Stimulated activated CD8-positive, alpha-beta memory T cell treated with anti-CD3 and anti-CD28 coated beads, Interleukin-12 subunit alpha, Interleukin-12 subunit beta, amount 100 ng/mL, for 1 hour (primary cell): ENCODE measurements at regions not wholly inside any gene's neighbourhood (a gene's known extent, or its start where the extent isn't known, plus 50 kb on each side); places are given as distances from the start of the nearest gene placed in this dataset.
A peak's percentile ranks its signal among the peaks of the same experiment; 100 is the strongest.

Experiments used
- DNase-seq: peaks from one replicate; pipeline ENCODE4 v3.0.0-alpha.2; 2020; ENCODE audit warnings: low read depth

DNA sequence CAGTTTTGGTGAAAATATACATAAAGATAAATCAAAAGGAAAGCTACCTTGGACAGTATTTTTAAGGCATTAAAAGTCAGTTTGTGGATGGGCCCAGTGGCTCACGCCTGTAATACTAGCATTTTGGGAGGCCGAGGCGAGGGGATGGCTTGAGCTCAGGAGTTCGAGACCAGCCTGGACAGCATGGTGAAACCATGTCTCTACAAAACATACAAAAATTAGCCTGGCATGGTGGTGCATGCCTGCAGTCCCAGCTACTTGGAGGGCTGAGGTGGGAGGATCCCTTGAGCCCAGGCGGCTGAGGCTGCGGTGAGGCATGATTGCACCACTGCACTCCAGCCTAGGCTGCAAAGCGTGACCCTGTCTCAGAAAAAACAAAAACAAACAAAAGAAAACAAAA is 1253.8 kb downstream of the MRPL39 start:
- DNase-seq: no peak

DNA sequence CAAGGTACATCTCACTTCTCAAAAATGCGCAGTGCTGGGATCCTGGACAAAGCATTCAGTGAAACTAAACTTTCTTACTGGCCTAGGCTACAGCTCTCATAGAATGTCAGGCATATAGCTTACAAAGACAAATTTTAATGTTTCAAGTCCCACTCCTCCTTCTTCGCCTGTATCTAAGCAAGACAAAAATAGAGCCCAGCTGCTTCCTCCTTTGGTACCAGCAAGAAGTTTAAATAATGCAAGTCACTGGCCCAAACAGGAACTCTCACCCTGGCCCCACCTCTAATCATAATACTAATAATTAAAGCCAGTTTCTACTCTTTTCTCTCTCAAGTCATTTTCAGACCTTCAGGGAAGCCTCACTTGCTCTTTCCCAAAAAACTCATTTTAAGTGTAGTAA is 1267.9 kb downstream of the MRPL39 start:
- DNase-seq: no peak

DNA sequence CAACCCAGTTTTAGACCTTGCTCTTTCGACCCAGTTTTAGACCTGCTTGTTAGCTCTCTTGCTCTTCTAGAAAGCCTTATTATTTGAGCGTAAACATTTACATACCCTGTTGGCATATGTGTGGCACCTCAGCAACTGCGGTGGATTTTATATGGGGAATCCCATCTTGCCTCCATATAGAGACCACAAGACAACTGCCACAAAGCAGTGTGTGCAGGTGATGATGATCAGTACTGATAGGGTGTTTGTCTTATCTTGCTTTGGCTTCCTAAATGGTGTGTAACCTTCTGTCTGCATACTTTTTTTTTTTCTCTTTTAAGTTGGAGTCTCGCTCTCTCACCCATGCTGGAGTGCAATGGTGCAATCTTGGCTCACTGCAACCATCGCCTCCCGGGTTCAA is 1270.8 kb downstream of the MRPL39 start:
- DNase-seq: no peak

DNA sequence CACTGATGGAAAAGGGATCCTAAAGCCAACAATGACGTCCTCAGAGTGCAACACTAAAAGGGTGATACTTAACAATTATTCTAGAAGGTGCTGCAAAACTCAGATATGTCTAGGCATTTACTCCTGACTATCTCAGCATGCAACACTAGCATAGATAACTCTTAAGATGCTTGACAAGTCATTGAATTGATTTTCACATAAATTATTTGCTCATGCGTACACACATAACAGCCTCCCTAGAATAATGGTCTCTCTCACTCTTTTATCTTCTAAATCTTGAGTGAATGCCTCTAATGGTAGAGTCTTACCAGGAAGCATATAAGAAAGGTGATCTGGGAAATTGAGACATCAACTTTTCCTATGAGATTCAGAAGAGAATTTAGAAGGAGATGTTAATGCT is 1283.7 kb downstream of the MRPL39 start:
- no peak for DNase-seq

GRCh38 chr21:24316277-24316922 is 1290.9 kb downstream of the MRPL39 start:
- no peak for DNase-seq

- DNase-seq: no peak
Measured at GRCh38 chr21:24310788-24311187, 1296.5 kb downstream of the MRPL39 start.

- no peak for DNase-seq
Measured at GRCh38 chr21:24308183-24308582, 1299.1 kb downstream of the MRPL39 start.

- no peak for DNase-seq
Measured at GRCh38 chr21:24302400-24302799, 1304.9 kb downstream of the MRPL39 start.

DNA sequence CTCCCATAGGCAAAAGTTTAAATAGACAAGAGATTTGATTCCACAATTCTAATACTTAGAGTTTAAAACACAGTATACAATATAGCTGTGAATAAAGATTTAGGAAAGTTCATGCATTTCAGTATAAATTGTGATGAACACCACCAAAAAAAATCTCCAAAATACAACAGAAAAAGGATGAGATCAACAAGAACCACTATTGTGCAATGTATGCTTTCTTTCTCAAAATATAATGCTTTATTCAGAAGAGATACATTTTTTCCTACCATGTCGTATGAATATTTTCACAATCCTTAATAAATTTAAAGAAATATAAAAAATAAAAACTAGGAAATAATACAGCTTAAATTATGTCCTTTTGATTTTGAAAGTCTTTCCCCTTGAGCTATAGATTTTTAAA is 1309.2 kb downstream of the MRPL39 start:
- DNase-seq: no peak

DNA sequence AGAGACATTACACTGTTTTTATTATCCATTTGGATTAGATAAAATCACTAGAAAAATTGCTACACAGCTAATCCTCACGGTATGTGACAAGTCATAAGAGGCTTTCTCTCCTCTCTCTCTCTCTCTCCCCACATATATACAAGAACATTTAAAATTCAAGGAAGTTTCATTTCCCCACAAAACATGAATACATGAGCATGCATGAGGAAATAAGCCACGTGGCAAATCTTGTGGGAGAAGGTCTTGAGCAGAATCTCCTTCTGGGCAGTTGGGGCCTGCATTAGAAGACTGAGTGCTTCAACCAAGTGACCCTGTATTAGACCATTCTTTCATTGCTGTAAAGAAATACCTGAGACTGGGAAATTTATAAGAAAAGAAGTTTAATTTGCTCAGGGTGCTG is 1313.1 kb downstream of the MRPL39 start:
- DNase-seq: no peak

DNA sequence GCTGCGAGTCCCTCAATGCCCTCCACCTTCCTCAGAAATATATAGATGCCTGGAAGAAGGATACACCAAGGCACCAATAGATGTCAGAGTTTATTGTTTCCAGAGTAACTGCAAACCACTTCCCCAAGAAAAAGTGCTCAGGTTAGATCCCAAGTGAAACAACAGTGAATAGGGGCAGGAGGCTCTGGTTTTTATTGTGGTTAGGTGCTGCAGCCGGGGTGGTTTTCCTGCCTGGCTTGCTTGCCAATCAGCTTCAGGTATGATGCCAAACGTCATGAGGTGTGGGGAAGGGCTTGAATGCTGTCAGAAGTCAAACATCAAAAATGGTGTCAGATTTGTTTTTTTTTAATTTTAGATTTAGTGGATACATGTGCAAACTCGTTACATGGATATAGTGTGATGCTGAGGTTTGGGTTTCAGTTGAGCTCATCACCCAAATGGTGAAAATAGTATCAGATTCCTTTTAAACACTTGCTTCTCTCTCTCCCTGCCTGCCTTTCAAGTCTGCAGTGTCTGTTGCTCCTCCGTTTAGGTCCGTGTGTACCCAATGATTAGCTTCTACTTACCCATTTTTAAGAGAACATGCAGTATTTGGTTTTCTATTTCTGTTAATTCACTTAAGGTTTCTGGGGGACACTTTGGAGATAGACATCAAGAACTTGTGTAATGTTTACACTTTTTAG is 1317.0 kb downstream of the MRPL39 start:
- DNase-seq: peak; percentile 4

DNA sequence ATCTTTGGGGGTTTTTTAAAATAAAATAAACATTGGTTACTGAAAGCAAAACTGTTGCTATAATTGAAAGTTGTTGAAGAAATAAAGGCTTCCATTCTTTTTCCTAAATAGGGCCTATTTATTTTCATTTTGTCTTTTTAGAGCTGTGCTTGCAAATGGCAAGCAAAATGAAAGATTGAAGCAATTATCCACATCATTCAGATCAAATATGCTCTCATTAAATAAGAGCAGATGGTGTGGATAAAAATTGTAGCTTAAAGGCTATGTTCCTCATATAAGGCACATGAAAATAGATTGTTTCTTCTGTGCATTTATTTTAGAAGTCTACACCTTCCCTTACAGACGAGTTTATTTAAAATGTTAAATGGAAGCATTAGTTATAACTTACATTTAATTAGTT is 1317.7 kb downstream of the MRPL39 start:
- no peak for DNase-seq

DNA sequence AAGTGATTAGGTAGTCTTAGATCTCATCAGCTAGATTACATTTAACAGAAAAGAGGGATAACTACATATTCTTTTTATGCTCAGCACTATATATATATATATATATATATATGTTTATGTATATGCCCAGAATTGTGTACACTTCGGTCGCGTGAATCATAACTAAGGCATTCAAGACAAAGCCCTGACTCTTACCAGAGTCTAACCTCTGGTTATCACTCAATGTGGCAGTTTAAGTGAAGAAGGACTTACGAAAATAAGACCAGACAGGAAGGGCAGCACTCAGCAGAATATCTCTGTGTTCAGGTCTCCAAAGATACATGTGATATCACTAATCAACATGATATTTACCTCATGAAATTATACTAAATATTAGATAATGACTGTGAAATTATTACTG is 1326.7 kb downstream of the MRPL39 start:
- no peak for DNase-seq

DNA sequence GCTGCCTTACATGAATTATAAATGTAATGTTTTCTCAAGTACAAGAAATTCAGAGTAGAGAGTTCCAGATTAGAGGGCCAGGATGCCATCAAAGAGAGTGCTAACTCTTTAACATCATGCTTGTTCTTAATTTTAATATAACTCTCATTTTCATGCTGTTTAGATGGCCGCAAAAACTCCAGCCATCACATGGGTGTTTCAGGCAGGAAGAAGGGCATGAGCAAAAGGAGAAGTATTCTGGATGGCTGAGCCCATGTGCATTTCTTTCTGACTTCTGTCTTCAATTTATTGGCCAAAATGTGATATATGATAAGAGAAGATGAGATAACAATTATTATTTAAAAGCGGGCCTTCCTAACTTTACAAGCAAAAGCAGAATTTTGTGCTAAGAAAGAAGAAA is 1328.6 kb downstream of the MRPL39 start:
- no peak for DNase-seq

DNA sequence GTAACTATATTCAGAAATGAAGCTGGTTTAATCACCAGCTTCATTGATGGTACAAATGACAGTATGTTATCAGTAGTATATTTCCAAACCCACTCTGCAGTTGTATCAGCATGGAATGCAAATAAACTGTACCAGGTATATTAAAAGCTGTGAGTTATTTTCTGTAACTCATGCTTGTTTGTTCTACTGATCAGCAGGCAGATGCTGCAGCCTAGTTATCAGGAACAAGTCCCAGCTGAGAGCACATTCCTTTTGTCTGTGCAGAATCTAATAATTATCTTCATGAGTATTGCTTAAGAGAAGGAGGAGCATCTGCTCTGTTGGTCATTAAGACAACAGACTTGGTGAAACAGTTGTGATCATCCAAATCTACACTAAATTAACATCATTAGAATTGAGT is 1331.1 kb downstream of the MRPL39 start:
- DNase-seq: no peak

- DNase-seq: no peak
Measured at GRCh38 chr21:24275616-24276015, 1331.7 kb downstream of the MRPL39 start.

DNA sequence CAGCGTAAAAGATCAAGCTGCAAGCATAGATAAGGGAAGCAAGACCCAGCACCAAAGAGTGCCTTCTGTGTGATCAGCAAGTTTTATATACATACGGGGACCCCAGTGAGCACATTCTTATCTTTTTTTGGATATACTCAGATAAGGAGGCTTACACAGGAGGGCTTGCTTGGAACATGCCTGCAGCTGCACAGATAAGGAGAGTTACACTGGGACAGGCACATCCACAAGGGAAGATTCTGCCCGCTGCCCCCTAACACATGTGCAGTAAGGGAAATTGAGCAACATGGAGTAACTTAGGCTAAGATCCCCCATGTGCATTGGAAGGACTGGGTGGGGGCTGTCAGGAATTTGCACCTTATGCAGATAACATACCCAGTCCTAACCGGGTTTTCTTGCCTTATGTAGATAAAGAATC is 1334.8 kb downstream of the MRPL39 start:
- DNase-seq: no peak

DNA sequence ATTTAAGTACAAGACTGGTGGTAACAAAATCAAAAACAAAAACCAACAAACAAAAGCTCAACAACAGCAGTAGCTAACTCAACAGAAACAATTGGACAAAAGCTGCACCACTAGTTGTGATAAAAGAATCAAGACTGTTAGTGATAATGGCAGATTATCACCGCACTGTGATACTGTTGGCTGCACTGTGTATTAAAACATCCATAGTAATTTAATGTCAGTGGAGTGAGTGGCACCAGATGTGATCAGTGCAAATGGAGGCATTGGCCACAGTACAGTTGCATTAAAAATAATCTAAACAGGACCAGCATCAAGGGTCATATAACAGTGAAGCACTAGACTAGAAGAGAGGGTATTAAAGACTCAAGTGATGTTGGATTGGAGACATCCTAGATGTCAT is 1341.3 kb downstream of the MRPL39 start:
- no peak for DNase-seq

DNA sequence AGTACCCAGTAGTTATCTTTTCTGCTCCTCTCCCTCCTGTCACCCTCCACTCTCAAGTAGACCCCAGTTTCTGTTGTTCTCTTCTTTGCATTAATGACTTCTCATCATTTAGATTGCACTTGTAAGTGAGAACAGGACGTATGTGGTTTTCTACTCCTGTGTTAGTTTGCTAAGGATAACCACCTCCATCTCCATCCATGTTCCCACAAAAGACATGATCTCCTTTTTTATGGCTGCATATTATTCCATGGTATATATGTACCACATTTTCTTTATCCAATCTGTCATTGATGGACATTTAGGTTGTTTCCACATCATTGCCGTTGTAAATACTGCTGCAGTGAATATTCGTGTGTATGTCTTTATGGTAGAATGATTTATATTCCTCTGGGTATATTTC is 1346.5 kb downstream of the MRPL39 start:
- no peak for DNase-seq

DNA sequence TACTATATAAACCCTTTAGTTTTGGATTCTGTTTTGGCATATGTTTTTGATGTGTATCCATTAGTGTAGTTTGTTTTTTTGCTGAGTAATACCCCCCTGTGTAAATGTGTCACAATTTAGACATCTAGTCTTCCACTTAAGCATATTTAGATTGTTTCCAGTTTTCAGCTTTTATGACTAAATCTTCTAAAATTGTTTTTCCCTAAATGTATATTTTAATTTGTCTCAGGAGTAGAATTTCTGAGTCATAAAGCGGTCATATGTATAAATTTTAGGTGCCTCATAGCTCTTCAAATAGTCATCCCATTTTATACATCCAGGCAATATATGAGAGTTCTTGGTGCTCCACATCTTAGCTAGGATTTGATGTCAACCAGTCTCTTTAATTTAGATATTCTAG is 1348.0 kb downstream of the MRPL39 start:
- no peak for DNase-seq

DNA sequence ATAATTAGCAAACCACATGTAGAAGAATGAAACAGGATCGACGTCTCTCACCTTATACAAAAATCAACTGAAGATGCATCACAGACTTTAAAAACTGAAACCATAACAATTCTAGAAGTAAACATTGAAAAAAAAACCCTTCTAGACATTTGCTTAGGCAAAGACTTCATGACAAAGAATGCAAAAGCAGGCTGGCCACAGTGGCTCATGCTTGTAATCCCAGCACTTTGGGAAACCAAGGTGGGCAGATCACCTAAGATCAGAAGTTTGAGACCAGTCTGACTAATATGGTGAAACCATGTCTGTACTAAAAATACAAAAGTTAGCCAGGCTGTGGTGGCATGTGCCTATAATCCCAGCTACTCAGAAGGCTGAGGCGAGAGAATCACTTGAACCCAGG is 1351.7 kb downstream of the MRPL39 start:
- DNase-seq: no peak

- no peak for DNase-seq
Measured at GRCh38 chr21:24225431-24225830, 1381.8 kb downstream of the MRPL39 start.

DNA sequence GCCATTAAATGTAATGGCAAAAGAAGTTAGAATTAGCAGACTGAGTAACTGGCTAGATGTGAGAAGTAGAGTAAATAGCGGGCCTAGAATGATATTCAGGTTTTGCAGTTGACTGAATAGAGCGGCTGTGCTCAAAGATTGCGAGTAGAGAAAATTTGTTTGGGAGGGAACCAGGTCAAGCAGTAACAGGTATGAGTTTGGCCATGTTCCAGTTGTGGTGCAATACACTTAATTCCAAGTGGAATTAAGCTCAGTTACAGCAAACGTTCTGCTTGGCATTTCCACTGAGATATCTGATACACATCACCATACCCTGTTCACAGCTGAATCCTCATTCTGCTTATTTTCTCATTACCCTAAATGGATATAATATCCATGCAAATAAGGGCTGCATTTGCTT is 1382.9 kb downstream of the MRPL39 start:
- DNase-seq: no peak

DNA sequence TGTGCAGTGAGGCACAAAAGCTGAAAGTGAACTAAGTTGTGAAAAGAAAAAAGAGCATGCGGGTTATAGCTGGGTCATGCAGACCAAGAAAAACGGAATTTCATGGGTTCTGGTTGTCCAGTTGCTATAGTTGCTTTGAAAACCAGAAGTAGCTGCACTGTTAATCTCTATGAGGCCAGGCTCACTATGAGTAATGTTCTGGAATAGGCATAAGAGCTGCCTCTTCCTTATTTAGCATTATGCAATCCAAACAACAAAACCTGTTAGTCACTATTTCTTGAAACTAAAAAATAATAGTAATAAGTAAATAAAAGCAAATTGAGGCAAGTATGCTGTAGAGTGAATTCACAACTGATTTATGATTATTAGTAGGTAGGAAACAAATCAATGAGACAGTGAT is 1383.7 kb downstream of the MRPL39 start:
- DNase-seq: no peak
